GM19395 (cell line): ENCODE measurements at regions not wholly inside any gene's neighbourhood (a gene's known extent, or its start where the extent isn't known, plus 50 kb on each side); places are given as distances from the start of the nearest gene placed in this dataset.
"Not testable (repeated sequence)": the region's sequence is repeated elsewhere in the genome, so short reads cannot be mapped to it uniquely, and the experiment has no call there.

Experiments used
- ATAC-seq: cut with Tn5 transposase; IDR thresholded peaks from one replicate; pipeline ENCODE4 v1.9.1; 2021; ENCODE audit warnings: mild to moderate bottlenecking, moderate library complexity; ENCODE audit not compliant: unreplicated experiment

DNA sequence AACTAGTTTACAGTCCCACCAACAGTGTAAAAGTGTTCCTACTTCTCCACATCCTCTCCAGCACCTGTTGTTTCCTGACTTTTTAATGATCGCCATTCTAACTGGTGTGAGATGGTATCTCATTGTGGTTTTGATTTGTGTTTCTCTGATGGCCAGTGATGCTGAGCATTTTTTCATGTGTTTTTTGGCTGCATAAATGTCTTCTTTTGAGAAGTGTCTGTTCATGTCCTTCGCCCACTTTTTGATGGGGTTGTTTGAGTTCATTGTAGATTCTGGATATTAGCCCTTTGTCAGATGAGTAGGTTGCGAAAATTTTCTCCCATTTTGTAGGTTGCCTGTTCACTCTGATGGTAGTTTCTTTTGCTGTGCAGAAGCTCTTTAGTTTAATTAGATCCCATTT, 77.1 kb upstream of the SLC7A14 start:
- ATAC-seq: not testable (repeated sequence)

GRCh38 chr3:170660139-170660538, 74.3 kb upstream of the SLC7A14 start:
- ATAC-seq: no peak

- ATAC-seq: no peak
These were observed 71.4 kb upstream of the SLC7A14 start for GRCh38 chr3:170657312-170657711.

GRCh38 chr3:170656284-170656683, 70.4 kb upstream of the SLC7A14 start:
- ATAC-seq: no peak

GRCh38 chr3:170653801-170654200, 67.9 kb upstream of the SLC7A14 start:
- ATAC-seq: no peak

GRCh38 chr3:170651260-170651845, 65.5 kb upstream of the SLC7A14 start:
- no peak for ATAC-seq

DNA sequence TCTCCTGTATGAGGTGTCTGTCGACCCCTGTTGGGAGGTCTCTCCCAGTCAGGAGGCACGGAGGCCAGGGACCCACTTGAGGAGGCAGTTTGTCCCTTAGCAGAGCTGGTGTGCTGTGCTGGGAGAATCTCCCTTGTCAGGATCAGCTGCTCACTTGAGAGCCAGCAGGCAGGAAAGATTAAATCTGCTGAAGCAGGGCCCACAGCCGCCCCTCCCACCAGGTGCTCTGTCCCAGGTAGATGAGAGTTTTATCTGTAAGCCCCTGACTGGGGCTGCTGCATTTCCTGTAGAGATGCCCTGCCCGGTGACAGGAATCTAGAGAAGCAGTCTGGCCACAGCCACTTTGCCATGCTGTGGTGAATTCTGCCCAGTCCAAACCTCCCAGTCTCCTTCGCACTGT, 64.7 kb upstream of the SLC7A14 start:
- not testable (repeated sequence) for ATAC-seq

- ATAC-seq: no peak
These were observed 58.8 kb upstream of the SLC7A14 start for GRCh38 chr3:170644711-170645110.

DNA sequence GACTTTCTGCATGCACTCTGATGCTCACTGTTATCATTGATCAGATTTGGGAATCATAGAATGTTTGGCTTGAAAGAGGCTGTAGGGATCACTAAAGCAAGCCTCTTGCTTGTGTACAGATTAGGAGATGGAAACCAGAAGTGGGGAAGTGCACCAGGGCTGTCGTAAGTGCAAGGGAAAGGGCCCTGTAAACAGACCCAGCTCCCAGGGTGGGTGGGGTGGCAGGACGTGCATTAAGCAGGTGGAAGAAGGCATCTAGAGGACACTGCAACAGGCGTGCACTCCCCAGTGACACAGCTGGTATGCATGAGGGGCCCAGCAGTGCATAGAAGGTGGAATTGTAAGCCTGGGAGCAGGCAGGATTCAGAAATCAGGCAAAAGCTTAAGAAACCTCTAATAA, 58.0 kb upstream of the SLC7A14 start:
- ATAC-seq: no peak

GRCh38 chr3:170642882-170643601, 57.2 kb upstream of the SLC7A14 start:
- ATAC-seq: no peak

DNA sequence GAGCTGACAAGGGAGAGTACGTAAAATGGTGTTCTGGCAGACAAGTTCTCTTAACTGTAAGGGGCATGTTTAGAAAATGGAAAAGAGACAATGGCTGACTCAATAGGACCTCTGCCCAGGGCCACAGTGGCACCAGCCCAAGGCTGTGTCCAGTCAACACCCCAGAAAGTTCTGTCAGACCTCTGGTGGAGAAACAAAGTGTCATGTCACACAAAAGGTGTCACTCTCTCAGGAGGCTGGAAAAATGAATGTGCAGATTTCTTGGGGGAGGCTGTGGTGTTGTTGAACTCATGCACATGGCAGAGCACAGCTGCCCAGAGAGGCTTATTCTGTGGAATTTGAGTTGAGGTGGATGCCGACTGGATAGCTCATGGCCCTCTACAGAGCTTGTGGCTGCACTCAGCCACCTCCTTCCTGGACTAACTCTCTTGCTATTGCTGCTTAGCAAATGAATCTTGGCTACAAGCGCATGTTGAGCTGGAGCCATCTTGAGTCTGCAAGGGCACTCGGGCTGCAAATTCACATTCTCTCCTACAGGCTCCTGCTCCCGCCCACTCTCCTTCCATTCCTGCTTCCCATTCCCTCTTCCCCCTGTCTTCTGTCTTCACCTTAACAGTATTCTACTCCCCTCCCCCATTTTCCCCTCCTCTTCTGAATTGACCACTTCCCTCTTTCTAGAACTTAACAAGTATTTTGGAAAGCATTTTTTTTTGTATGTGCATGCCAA, 55.8 kb upstream of the SLC7A14 start:
- no peak for ATAC-seq

GRCh38 chr3:170640737-170641171, 54.9 kb upstream of the SLC7A14 start:
- no peak for ATAC-seq

- ATAC-seq: no peak
These were observed 53.1 kb upstream of the SLC7A14 start for GRCh38 chr3:170638988-170639387.

DNA sequence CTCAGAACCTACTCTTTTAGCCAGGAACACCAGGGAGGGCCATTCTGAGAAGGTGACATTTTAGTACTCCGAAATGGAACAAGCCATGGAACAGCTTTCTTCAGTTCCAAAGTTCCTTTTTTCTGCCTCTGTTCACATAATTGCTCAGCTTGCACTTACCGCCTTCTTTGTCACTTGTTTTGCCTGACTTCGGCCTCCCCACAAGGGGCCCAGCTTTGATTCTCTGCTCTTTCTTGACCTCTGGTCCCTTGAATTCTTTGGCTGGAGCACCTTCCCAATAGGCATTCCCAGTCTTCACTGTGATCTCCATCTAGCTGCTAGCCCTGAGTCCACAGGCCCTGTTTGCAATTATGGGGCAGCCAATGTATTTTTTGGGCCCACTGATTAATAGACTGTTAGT, 51.4 kb upstream of the SLC7A14 start:
- ATAC-seq: no peak

- ATAC-seq: no peak
These were observed 50.6 kb upstream of the SLC7A14 start for GRCh38 chr3:170636400-170636973.
